Fibroblast of lung (primary cell): ENCODE measurements at regions not wholly inside any gene's neighbourhood (a gene's known extent, or its start where the extent isn't known, plus 50 kb on each side); places are given as distances from the start of the nearest gene placed in this dataset.

Experiments
- DNase-seq, 2 donors: peaks; one replicate each; pipeline versions ENCODE4 v3.0.0 to v3.0.0-alpha.2; 2010; ENCODE audit warnings: low read depth in 2 of 2
- H2AFZ ChIP-seq: 2 replicates; pipeline ENCODE4 v1.5.1; 2012; ENCODE audit warnings: low read length, control low read depth, inconsistent platforms
- H3K27ac ChIP-seq: 2 replicates; pipeline ENCODE4 v1.5.1; 2011; ENCODE audit warnings: low read length, control low read depth; ENCODE audit not compliant: insufficient read depth
- H3K27me3 ChIP-seq: 2 replicates; pipeline ENCODE4 v1.5.1; 2011; ENCODE audit warnings: mild to moderate bottlenecking, low read length; ENCODE audit not compliant: control insufficient read depth, insufficient read depth
- H3K36me3 ChIP-seq: 2 replicates; pipeline ENCODE4 v1.5.1; 2011; ENCODE audit warnings: low read length; ENCODE audit not compliant: control insufficient read depth, insufficient read depth
- H3K4me1 ChIP-seq: 2 replicates; pipeline ENCODE4 v1.5.1; 2011; ENCODE audit warnings: low read length; ENCODE audit not compliant: control insufficient read depth, insufficient read depth; ENCODE audit errors: extremely low read depth
- H3K4me2 ChIP-seq: 2 replicates; pipeline ENCODE4 v1.5.1; 2011; ENCODE audit warnings: low read length, control low read depth; ENCODE audit not compliant: insufficient read depth; ENCODE audit errors: extremely low read depth
- H3K4me3 ChIP-seq, 4 experiments: fragments of 200-600 bp in 1 of 4; sonication (generic) in 1 of 4; replicated peaks in 1 of 4; 2 replicates each; pipeline ENCODE4 v1.5.1; 2011 to 2016; ENCODE audit warnings: low read length in 4 of 4, low read depth in 3 of 4, mild to moderate bottlenecking in 3 of 4, control low read depth in 2 of 4, inconsistent platforms in 1 of 4, mixed read lengths in 1 of 4; ENCODE audit not compliant: insufficient read depth in 1 of 4; ENCODE audit errors: control extremely low read depth in 1 of 4
- H3K79me2 ChIP-seq: 2 replicates; pipeline ENCODE4 v1.5.1; 2012; ENCODE audit warnings: mild to moderate bottlenecking, low read length, inconsistent platforms; ENCODE audit not compliant: control insufficient read depth, insufficient read depth
- H3K9ac ChIP-seq: 2 replicates; pipeline ENCODE4 v1.5.1; 2011; ENCODE audit warnings: mild to moderate bottlenecking, low read length, control low read depth; ENCODE audit not compliant: insufficient read depth
- H3K9me3 ChIP-seq: 2 replicates; pipeline ENCODE4 v1.5.1; 2012; ENCODE audit warnings: low read depth, low read length; ENCODE audit not compliant: control insufficient read depth, insufficient read depth
- H4K20me1 ChIP-seq: 2 replicates; pipeline ENCODE4 v1.5.1; 2011; ENCODE audit warnings: low read length; ENCODE audit not compliant: control insufficient read depth, insufficient read depth; ENCODE audit errors: extremely low read depth
- EZH2 ChIP-seq: IDR thresholded peaks from 2 replicates; pipeline ENCODE4 v1.5.1; 2012; ENCODE audit warnings: low read length, control low read depth, mild to moderate bottlenecking; ENCODE audit errors: missing control alignments
- TF ChIP-seq, protein P1 (sequence below), 2 donors: IDR thresholded peaks in 1 of 2; conservative IDR thresholded peaks in 1 of 2; 1 replicate in 1 of 2; 2 replicates in 1 of 2; pipeline ENCODE4 v1.5.1; 2011 to 2012; ENCODE audit warnings: low read length in 2 of 2, control low read depth in 1 of 2, inconsistent platforms in 1 of 2, low read depth in 1 of 2, mild to moderate bottlenecking in 1 of 2

DNA sequence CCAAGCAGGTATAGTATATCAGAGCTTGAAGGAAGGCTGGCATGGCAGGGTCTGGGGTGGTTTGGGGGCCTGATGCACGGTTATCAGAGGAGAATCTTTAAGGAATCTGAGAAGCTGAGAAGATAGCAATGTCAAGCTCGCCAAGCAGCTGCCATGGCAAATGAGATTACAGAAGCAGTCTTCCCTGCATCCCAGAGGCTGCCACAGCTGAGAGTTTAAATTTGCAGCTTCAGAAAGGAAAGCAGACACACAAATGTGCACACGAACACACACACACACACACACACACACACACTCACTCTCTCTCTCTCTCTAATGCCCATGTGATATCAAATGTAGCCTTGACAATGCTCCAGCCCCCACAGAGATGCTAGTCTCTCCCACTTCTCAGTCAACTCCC, 79.0 kb upstream of the TNC start:
- Histone ChIP-seq H4K20me1 (no peaks in the 10 kb centered on the region), H3K4me3 (no peak overlapping the region), H3K27me3 (no peaks in the 10 kb centered on the region), H3K79me2 (no peaks in the 10 kb centered on the region), H3K27ac (no peak overlapping the region), H3K36me3 (no peaks in the 10 kb centered on the region), H3K9me3 (no peaks in the 10 kb centered on the region), H3K9ac (no peak overlapping the region), H3K4me1 (peaks cover 15% of the 10 kb centered on the region), H2AFZ (no peak overlapping the region), H3K4me2 (no peak overlapping the region)
- DNase-seq = no peak
- no peak for TF ChIP-seq EZH2
- TF ChIP-seq, protein P1, sequence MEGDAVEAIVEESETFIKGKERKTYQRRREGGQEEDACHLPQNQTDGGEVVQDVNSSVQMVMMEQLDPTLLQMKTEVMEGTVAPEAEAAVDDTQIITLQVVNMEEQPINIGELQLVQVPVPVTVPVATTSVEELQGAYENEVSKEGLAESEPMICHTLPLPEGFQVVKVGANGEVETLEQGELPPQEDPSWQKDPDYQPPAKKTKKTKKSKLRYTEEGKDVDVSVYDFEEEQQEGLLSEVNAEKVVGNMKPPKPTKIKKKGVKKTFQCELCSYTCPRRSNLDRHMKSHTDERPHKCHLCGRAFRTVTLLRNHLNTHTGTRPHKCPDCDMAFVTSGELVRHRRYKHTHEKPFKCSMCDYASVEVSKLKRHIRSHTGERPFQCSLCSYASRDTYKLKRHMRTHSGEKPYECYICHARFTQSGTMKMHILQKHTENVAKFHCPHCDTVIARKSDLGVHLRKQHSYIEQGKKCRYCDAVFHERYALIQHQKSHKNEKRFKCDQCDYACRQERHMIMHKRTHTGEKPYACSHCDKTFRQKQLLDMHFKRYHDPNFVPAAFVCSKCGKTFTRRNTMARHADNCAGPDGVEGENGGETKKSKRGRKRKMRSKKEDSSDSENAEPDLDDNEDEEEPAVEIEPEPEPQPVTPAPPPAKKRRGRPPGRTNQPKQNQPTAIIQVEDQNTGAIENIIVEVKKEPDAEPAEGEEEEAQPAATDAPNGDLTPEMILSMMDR (conservative IDR thresholded peaks at IDR 0.05 in 1 of 2, IDR thresholded peaks at IDR 0.05 in 1 of 2; ENCODE audit: low read depth in 1 of 2, low read length in 2 of 2) = no peak

DNA sequence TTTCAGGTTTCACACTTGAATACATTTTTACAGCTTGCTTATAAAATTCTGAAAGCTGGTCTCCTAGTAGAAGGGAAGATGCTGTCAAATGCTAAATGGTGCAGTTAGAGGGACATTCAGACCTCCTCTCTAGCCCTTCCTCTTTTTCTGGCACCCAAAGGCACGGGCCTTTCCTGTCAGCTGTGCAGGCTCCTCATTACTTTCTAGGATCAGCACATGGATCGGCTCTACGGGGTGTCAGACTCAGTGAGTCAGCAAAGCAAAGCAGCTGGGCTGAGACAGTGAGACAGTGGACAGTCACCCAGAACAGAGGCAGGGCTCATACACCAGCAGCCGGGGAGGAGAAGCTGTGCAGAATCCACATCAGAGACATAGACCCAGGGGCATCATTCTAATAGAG, 80.0 kb upstream of the TNC start:
- peaks cover 16% of the 10 kb centered on the region for H3K4me1 ChIP-seq
- no peak overlapping the region for H3K4me3 ChIP-seq
- H3K36me3 ChIP-seq = no peaks in the 10 kb centered on the region
- no peak overlapping the region for H3K4me2 ChIP-seq
- no peaks in the 10 kb centered on the region for H3K9me3 ChIP-seq
- no peak for TF ChIP-seq EZH2
- TF ChIP-seq, protein P1 (conservative IDR thresholded peaks at IDR 0.05 in 1 of 2, IDR thresholded peaks at IDR 0.05 in 1 of 2; ENCODE audit: low read depth in 1 of 2, low read length in 2 of 2) = no peak
- no peak overlapping the region for H2AFZ ChIP-seq
- H3K79me2 ChIP-seq = no peaks in the 10 kb centered on the region
- no peaks in the 10 kb centered on the region for H3K27me3 ChIP-seq
- H4K20me1 ChIP-seq = no peaks in the 10 kb centered on the region
- no peak overlapping the region for H3K9ac ChIP-seq
- DNase-seq = peak; percentile 60 to 80
- H3K27ac ChIP-seq = no peak overlapping the region

DNA sequence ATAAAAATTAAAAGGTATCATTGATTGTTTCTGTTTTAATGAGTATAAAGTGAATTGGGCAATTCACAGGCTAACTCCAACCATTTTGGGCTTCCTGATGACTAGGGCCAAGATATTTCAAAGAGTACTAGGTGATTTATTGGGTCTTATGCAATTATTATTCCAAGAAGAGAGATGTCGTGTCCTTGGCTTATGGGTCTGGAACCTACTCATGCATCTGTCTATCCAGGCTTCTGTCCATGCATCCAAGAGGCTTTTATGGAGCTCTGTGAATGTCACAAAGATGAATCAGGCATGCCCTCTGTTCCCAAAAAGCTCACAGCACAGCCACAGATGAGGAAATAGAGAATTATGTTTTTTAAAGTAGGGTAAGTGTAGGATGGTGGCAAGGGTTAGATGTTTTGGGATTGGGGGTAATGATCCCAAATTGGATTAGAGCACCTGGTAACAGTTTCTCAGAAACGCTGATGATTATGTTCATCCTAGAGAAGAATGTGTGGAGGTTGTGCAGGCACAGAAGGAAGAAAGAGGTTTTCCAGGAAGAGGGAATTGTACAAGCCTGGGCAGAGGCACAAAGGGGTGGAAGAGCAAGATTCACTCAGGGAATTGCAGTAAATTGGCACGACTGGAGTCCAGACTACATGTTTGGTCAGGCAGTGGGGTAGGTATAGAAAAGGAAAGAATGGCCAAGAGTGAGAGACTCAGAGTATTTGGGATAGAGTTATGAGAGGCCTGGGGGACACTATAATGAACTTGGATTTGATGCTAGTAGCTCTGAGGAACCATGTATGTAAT, 83.0 kb upstream of the TNC start:
- Histone ChIP-seq H3K4me1 (peaks cover 18% of the 10 kb centered on the region), H3K36me3 (no peaks in the 10 kb centered on the region), H2AFZ (no peak overlapping the region), H3K27ac (no peak overlapping the region), H3K9me3 (no peaks in the 10 kb centered on the region), H4K20me1 (no peaks in the 10 kb centered on the region), H3K79me2 (no peaks in the 10 kb centered on the region), H3K27me3 (no peaks in the 10 kb centered on the region), H3K4me2 (no peak overlapping the region), H3K9ac (no peak overlapping the region), H3K4me3 (no peak overlapping the region)
- DNase-seq = peak; percentile 64 to 71
- TF ChIP-seq, protein P1 (conservative IDR thresholded peaks at IDR 0.05 in 1 of 2, IDR thresholded peaks at IDR 0.05 in 1 of 2; ENCODE audit: low read depth in 1 of 2, low read length in 2 of 2) = no peak
- no peak for TF ChIP-seq EZH2
